Activated CD4-positive, alpha-beta memory T cell treated with anti-CD3 and anti-CD28 coated beads for 36 hours (primary cell): ENCODE measurements at regions not wholly inside any gene's neighbourhood (a gene's known extent, or its start where the extent isn't known, plus 50 kb on each side); places are given as distances from the start of the nearest gene placed in this dataset.

Source experiments
- CTCF ChIA-PET: fragments of 350-600 bp; sonication (Branson Sonifier 250); formaldehyde crosslinking; loops from one replicate; lab custom pipeline; 2021; ENCODE audit warnings: antibody characterized with exemption, inconsistent platforms; lab: Charles Lee
- POLR2A ChIA-PET: fragments of 350-600 bp; sonication (Branson Sonifier 250); formaldehyde crosslinking; loops from one replicate; lab custom pipeline; 2021; ENCODE audit warnings: antibody characterized with exemption; lab: Charles Lee
- DNase-seq: peaks from one replicate; pipeline ENCODE4 v3.0.0-alpha.2; 2020
- H3K27ac Mint-ChIP-seq: one replicate; pipeline ENCODE4 v1.8.0; 2021; ENCODE audit warnings: mixed read lengths
- H3K27me3 Mint-ChIP-seq: one replicate; pipeline ENCODE4 v1.8.0; 2021; ENCODE audit warnings: mixed read lengths
- H3K36me3 Mint-ChIP-seq: one replicate; pipeline ENCODE4 v1.8.0; 2021; ENCODE audit warnings: mixed read lengths
- H3K4me1 Mint-ChIP-seq: one replicate; pipeline ENCODE4 v1.8.0; 2021; ENCODE audit warnings: low read depth, mixed read lengths
- H3K4me3 Mint-ChIP-seq: one replicate; pipeline ENCODE4 v1.8.0; 2021; ENCODE audit warnings: mild to moderate bottlenecking, mixed read lengths
- H3K9me3 Mint-ChIP-seq: one replicate; pipeline ENCODE4 v1.8.0; 2021; ENCODE audit warnings: mixed read lengths
- intact Hi-C: fragments of 100-400 bp; cut with micrococcal nuclease; formaldehyde crosslinking; loops from one replicate; pipeline ENCODE4 v1.15.1; 2023

DNA sequence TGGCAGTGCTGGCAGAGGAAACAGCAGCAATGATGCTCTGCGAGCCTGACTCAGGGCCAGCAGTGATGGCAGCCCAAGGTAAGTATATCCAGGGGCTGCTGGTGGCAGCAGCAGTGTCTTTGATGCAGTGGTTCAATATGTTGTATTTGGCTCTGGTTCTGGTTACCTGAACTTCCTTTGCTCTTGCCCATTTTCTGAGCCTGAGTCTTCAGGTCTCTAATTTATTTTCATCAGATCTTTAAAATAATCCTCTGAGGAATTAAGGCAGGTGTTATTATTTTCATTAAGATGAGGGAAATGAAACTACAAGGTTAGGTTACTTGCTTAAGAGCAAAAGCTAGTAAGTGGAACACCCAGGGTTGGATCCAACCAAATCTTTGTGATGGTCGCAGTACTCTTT is 102.8 kb upstream of the BMP2K start:
- intact Hi-C loops = no loop called here
- Mint-ChIP-seq H3K27ac (no peak overlapping the region), H3K9me3 (peaks cover 3% of the 10 kb centered on the region), H3K4me3 (no peak overlapping the region), H3K36me3 (no peaks in the 10 kb centered on the region), H3K4me1 (no peaks in the 10 kb centered on the region), H3K27me3 (no peaks in the 10 kb centered on the region)
- ChIA-PET POLR2A (no interaction called here), CTCF (interaction anchor here (0.7 kb wide), 1 partner anchor 191 kb away, joined by 4 read pairs; no protein-coding TSS in a partner anchor)
- DNase-seq = no peak

DNA sequence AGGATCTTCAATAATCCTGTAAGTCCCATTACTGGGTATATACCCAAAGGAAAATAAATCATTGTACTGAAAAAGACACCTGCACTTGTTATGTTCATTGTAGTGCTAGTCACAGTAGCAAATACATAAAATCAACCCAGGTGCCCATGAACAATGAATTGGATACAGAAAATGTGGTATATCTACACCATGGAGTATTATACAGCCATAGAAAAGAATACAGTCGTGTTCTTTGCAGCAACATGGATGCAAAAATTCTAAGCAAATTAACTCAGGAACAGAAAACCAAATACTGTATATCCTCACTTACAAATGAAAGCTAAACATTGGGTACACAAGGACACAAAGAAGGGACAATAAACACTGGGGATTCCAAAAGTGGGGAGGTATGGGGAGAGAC is 100.8 kb upstream of the BMP2K start:
- Mint-ChIP-seq H3K36me3 (no peaks in the 10 kb centered on the region), H3K4me1 (no peaks in the 10 kb centered on the region), H3K9me3 (peaks cover 3% of the 10 kb centered on the region), H3K27ac (no peak overlapping the region), H3K27me3 (no peaks in the 10 kb centered on the region), H3K4me3 (no peak overlapping the region)
- ChIA-PET POLR2A (no interaction called here), CTCF (no interaction called here)
- DNase-seq = no peak
- intact Hi-C loops = no loop called here

DNA sequence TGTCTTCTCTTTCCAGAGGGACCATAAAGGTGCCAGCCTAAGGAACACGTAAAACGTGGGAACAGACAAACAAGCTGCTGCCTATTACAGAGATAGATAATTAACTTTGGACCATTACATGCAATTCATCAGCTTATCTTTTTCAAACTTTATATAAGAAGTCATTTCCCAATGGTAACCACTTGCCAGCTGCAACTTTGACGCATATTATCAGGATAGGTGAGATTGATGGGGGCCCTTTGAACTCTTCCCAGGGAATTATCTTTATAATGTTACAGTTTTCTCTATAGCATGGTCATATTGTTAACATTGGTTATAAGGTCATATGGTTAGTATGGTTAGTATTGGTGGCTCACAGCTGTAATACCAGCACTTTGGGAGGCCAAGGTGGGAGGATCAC is 94.1 kb upstream of the BMP2K start:
- Mint-ChIP-seq H3K36me3 (no peaks in the 10 kb centered on the region), H3K27ac (no peak overlapping the region), H3K4me1 (no peaks in the 10 kb centered on the region), H3K9me3 (no peaks in the 10 kb centered on the region), H3K27me3 (no peaks in the 10 kb centered on the region), H3K4me3 (no peak overlapping the region)
- ChIA-PET CTCF (interaction anchor here (0.8 kb wide), 1 partner anchor 36 kb away, joined by 3 read pairs; no protein-coding TSS in a partner anchor), POLR2A (no interaction called here)
- intact Hi-C loops = no loop called here
- DNase-seq = no peak

DNA sequence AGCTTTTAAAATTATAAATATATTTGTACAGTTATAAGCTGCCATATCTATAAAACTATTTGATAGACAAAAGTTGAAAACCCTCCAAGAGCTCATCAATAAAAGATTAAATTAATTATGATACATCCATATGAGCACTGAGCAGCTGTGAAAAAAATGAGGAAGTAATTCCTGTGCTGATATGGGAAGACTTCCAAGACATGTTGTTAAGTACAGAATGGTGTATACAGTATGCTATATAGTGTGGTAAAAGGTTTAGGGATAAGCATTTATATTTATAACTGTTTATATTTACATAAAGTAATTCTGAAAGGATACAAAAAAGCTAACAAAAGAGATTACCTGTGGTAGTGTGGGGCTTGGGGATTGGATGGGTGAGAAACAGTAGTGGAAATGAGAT is 92.8 kb upstream of the BMP2K start:
- ChIA-PET CTCF (no interaction called here), POLR2A (no interaction called here)
- intact Hi-C loops = no loop called here
- no peak for DNase-seq
- no peaks in the 10 kb centered on the region for H3K27me3 Mint-ChIP-seq
- no peaks in the 10 kb centered on the region for H3K9me3 Mint-ChIP-seq
- H3K4me1 Mint-ChIP-seq = no peaks in the 10 kb centered on the region
- no peaks in the 10 kb centered on the region for H3K36me3 Mint-ChIP-seq
- no peak overlapping the region for H3K4me3 Mint-ChIP-seq
- H3K27ac Mint-ChIP-seq = no peak overlapping the region

DNA sequence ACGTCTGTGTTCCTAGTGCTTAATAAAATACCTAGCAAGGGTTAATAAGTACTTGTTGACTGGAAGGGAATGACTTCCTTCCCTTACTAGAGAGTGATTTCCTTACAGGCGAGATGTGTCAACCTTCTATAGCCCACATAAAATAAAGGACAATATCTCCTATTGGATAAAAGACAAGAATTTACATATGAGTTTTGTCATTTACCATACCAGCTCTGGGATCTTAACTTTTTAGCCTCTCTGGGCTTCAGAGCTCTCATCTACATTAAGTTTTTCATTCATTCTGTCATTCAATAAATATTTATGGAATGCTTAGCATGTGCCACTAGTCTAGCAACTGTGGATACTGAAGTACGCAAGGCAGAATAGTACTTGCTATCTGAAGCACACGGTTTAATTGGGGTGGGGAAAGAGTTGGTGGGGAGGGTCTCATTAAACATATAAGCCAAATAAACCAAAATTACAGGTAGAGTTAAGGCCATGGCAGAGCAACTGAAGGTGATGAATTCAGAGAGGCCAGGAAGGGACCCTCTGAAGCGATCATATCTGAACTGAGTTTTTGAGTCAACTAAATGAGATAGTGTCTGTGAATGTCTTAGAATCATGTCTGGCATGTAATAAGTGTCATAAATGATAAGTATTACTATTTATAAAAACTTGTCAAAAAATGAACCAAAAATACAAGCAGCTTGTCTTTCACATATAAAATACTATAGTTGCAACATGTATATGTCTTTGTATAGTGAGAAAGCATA is 91.6 kb upstream of the BMP2K start:
- Mint-ChIP-seq H3K27me3 (no peaks in the 10 kb centered on the region), H3K27ac (no peak overlapping the region), H3K4me1 (no peaks in the 10 kb centered on the region), H3K4me3 (no peak overlapping the region), H3K36me3 (no peaks in the 10 kb centered on the region), H3K9me3 (no peaks in the 10 kb centered on the region)
- no peak for DNase-seq
- ChIA-PET POLR2A (no interaction called here), CTCF (interaction anchor here (0.6 kb wide), 1 partner anchor 158 kb away, joined by 3 read pairs; no protein-coding TSS in a partner anchor)
- intact Hi-C loops = no loop called here

DNA sequence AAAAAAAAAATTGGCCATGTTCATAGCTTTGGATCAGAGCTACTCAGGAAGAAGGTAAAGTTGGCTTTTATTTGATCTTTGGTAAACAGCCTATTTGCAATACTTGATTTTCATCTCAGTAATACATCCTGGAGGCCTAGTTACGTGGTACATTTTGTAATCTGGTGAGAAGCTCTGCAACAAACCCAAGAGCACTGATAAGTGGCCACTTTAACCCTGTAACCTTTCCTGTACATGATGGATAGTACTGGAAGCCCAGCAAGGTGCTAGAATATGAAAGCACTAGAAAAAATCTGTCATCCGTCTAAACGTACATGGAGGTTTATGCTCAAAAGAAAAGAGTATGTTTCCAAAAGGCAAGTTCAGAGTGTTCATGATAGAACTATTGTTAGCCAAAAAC is 88.3 kb upstream of the BMP2K start:
- H3K36me3 Mint-ChIP-seq = no peaks in the 10 kb centered on the region
- CTCF ChIA-PET = no interaction called here

DNA sequence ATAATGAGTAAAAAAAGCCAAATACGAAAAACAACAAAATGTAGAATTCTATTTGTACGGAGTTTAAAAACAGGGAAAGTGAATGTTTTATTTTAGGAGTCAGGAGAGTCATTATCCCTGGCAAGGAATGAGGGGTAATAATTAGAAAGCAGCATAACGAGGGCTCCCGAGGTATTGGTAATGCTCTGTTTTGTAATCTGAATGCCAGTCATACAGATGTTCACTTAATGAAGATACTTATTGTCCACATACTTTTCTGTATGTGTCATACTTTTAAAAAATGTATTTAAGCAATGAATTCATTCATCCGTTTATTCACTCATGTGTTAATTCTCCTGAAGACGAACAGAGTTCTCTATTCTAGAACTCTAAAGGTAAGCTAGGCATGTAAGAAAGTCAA is 87.8 kb upstream of the BMP2K start:
- intact Hi-C loops = no loop called here
- H3K4me1 Mint-ChIP-seq = no peaks in the 10 kb centered on the region
- POLR2A ChIA-PET = no interaction called here
- H3K36me3 Mint-ChIP-seq = no peaks in the 10 kb centered on the region
- no peak overlapping the region for H3K27ac Mint-ChIP-seq
- no peak overlapping the region for H3K4me3 Mint-ChIP-seq
- DNase-seq = no peak
- no peaks in the 10 kb centered on the region for H3K27me3 Mint-ChIP-seq
- no peaks in the 10 kb centered on the region for H3K9me3 Mint-ChIP-seq
- CTCF ChIA-PET = no interaction called here

More for the DNA sequence above, 88.3 kb upstream of the BMP2K start:
- no peak for DNase-seq
- no peaks in the 10 kb centered on the region for H3K9me3 Mint-ChIP-seq
- no peak overlapping the region for H3K27ac Mint-ChIP-seq
- intact Hi-C loops = no loop called here
- no peak overlapping the region for H3K4me3 Mint-ChIP-seq
- H3K27me3 Mint-ChIP-seq = no peaks in the 10 kb centered on the region
- no peaks in the 10 kb centered on the region for H3K4me1 Mint-ChIP-seq
- POLR2A ChIA-PET = no interaction called here

DNA sequence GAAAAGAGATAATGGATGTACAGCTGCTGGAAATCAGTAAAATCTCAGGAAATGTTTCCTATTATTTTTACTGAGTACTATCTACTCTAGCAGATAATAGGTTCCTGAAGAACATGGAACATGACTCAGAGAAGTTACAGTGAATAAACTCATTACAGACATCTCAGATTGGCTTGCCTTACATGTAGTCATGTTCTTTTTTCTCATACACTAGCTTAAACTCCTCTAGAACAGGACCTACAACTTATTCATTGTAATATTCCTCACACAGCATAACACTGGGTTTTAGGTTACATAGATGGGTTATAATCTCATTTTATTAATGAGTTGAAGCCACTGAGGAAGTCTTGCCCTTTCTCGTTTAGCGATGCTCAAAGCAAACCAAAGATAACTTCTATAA is 86.9 kb upstream of the BMP2K start:
- H3K36me3 Mint-ChIP-seq = no peaks in the 10 kb centered on the region
- intact Hi-C loops = no loop called here
- POLR2A ChIA-PET = no interaction called here
- H3K27ac Mint-ChIP-seq = no peak overlapping the region
- no peak for DNase-seq
- H3K9me3 Mint-ChIP-seq = no peaks in the 10 kb centered on the region
- no peak overlapping the region for H3K4me3 Mint-ChIP-seq
- no peaks in the 10 kb centered on the region for H3K4me1 Mint-ChIP-seq
- H3K27me3 Mint-ChIP-seq = no peaks in the 10 kb centered on the region
- CTCF ChIA-PET = no interaction called here

DNA sequence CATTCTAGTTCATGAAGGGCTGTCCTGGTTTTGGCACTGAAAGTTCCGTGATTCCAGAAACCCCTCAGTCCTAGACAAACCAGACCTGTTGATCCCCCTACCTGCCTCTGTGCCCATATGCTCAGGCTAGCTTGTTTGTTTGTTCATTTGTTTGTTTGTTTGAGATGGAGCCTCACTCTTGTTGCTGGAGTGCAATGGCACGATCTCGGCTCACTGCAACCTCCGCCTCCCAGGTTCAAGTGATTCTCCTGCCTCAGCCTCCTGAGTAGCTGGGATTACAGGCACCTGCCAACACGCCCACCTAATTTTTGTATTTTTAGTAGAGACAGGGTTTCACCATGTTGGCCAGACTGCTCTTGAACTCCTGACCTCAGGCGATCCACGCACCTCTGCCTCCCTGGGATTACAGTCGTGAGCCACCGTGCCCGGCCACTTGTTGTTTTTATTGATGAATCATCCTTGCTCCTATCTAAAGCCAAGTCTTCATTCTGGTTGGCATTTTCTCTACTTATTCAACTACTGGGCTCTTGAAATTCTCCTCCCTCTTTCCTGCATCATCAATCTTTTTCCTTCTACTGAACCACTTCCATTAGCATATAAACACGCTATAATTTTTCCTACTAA is 86.3 kb upstream of the BMP2K start:
- Mint-ChIP-seq H3K36me3 (no peaks in the 10 kb centered on the region), H3K9me3 (no peaks in the 10 kb centered on the region), H3K4me1 (no peaks in the 10 kb centered on the region), H3K27me3 (no peaks in the 10 kb centered on the region), H3K27ac (no peak overlapping the region), H3K4me3 (no peak overlapping the region)
- ChIA-PET POLR2A (no interaction called here), CTCF (no interaction called here)
- no peak for DNase-seq
- intact Hi-C loops = no loop called here

DNA sequence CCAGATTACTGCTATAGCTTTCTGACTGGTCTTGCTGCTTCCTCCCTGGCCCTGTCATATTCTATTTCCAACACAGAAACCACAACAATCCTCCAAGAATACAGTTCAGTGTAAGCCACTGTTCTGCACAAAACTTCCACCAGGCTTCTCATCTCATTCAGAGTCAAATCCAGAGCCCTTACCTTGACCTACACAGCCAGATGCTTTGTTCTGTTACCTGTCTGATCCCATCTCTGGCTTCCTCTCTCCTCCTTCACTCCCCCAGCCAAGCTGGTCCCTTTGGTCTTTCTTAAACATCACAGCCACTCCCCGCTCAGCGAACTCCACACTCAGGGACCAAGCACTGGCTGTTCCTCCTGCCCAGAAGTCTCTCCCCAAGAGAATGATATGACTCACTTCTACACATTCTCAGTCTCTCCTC is 84.8 kb upstream of the BMP2K start:
- intact Hi-C loops = no loop called here
- POLR2A ChIA-PET = no interaction called here
- Mint-ChIP-seq H3K36me3 (no peaks in the 10 kb centered on the region), H3K9me3 (no peaks in the 10 kb centered on the region), H3K4me3 (no peak overlapping the region), H3K27ac (no peak overlapping the region), H3K4me1 (no peaks in the 10 kb centered on the region), H3K27me3 (no peaks in the 10 kb centered on the region)
- CTCF ChIA-PET = no interaction called here
- DNase-seq = no peak

DNA sequence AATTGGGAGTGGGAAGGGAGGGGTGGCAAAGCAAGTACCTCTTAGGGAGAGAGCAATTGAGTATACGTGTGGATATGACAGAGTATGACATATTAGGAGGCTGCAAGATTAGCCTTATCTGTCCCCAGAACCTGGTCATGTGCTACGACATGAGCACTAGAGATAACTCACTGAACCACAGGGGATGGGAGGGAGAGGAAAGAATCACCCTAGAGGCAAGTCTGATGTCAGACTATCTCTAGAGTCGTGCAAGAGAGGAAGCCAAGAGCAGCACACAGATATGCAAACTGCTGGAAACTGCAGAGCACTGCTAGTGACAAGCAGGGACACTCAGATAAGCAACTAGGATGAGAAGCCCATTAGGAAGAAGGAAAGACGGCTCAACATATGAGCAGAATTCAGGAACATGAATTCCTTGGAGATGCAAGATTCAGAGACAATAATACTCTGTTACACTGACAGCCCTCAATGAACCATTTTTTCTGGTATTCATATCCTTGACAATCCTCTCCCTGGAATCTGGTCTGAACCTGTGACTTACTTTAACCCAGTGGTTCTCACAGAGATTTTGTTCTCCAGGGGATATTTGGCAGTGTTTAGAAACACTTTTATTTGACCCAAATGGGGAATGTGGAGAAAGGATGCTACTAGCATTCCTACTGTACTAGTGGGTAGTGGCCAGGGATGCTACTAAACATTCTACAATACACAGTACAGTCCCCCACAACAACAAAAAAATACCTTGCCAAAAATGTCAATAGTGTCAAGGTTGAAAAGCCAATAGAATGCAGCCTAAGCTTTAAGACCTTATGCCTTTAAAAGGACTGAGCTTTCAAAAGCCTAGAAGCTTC is 84.0 kb upstream of the BMP2K start:
- POLR2A ChIA-PET = no interaction called here
- CTCF ChIA-PET = no interaction called here
- no peaks in the 10 kb centered on the region for H3K36me3 Mint-ChIP-seq
- no peak overlapping the region for H3K27ac Mint-ChIP-seq
- no peaks in the 10 kb centered on the region for H3K27me3 Mint-ChIP-seq
- H3K4me3 Mint-ChIP-seq = no peak overlapping the region
- no peak for DNase-seq
- H3K4me1 Mint-ChIP-seq = no peaks in the 10 kb centered on the region
- H3K9me3 Mint-ChIP-seq = no peaks in the 10 kb centered on the region
- intact Hi-C loops = no loop called here

DNA sequence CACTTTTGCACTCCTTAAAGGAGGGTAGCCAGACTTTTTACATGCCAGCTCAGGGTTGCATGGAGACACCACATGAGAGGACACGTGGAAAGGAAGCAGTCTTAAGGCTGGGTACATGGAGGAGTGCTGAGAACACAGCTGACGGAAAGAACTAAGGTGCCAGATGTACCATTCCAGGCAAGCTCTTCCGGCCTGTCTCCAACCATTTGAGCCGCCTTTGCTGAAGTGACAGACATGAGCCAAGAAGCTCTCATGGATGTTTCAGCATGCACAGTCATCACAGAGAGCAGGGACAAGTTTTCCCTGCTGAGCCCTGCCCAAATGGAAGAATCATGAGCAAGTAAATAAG is 83.4 kb upstream of the BMP2K start:
- H3K9me3 Mint-ChIP-seq = no peaks in the 10 kb centered on the region

More for the DNA sequence above, 83.4 kb upstream of the BMP2K start:
- H3K36me3 Mint-ChIP-seq = no peaks in the 10 kb centered on the region
- ChIA-PET POLR2A (no interaction called here), CTCF (no interaction called here)
- no peak overlapping the region for H3K4me3 Mint-ChIP-seq
- H3K27ac Mint-ChIP-seq = no peak overlapping the region
- no peaks in the 10 kb centered on the region for H3K4me1 Mint-ChIP-seq
- DNase-seq = no peak
- no peaks in the 10 kb centered on the region for H3K27me3 Mint-ChIP-seq
- intact Hi-C loops = no loop called here
